ENCODE measurements at regions not wholly inside any gene's neighbourhood (a gene's known extent, or its start where the extent isn't known, plus 50 kb on each side); places are given as distances from the start of the nearest gene placed in this dataset.
A peak's percentile ranks its signal among the peaks of the same experiment; 100 is the strongest.

DNA sequence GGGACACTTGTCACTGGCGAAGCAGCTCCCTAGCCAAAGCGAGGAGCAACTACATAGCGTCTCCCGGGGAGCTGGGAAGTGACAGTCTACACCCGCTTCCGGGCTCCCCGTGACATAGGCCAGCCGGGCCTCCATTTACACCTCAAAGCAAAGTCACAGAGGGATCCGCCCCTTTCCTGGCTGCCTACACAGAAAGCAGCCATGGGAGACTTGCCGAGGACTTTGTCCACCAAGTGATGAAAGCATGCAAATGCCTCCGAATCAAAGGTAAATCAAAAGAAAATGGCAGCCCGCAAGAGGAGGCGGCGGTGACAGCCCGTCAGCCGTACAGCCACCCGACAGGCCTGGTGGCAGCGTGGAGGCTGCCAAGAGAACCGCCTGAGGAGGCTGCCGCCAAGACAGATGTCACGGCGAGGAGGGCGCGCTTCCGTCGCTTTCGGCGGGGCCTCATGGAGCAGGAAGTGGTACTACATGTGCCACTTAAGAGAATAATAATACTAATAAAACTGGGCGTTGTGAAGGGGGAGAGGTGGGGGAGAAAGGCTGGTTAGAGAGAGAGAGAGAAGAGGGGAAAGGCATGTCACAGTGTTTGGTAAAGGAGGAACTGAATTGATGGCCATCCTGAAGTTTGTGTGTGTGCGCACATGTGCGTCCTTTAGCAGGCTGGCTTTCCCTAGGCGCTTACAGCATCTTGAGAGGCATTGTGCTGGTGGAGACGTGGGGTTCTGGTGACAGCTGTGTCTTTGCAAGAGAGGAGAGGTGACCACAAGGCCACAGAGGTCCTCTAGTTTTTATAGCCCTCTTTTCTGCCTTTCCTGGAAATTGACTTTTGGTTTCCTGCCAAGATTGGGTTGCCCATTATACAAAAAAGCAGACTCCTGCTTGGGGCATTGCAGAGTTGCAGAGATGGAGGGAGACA lies 661.7 kb downstream of the VRK1 start:
- TF ChIP-seq, protein P1, sequence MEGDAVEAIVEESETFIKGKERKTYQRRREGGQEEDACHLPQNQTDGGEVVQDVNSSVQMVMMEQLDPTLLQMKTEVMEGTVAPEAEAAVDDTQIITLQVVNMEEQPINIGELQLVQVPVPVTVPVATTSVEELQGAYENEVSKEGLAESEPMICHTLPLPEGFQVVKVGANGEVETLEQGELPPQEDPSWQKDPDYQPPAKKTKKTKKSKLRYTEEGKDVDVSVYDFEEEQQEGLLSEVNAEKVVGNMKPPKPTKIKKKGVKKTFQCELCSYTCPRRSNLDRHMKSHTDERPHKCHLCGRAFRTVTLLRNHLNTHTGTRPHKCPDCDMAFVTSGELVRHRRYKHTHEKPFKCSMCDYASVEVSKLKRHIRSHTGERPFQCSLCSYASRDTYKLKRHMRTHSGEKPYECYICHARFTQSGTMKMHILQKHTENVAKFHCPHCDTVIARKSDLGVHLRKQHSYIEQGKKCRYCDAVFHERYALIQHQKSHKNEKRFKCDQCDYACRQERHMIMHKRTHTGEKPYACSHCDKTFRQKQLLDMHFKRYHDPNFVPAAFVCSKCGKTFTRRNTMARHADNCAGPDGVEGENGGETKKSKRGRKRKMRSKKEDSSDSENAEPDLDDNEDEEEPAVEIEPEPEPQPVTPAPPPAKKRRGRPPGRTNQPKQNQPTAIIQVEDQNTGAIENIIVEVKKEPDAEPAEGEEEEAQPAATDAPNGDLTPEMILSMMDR (IDR thresholded peaks at IDR 0.05), result no peak
- intact Hi-C loops (cut with DNase I; ENCODE audit: low total_unique reads), result no loop called here
- Histone ChIP-seq H3K36me3 (no peaks in the 10 kb centered on the region), H3K27me3 (peaks cover 0 to 12% of the 10 kb centered on the region in 2 donors), H3K27ac (no peak overlapping the region), H3K4me3 (peak overlapping the region; percentile 12 to 35), H3K4me1 (no peaks in the 10 kb centered on the region), H3K9me3 (peaks cover 0 to 8% (median 7%) of the 10 kb centered on the region in 3 donors)
- DNase-seq, result peak in 1 of 2 donors; percentile 25

DNA sequence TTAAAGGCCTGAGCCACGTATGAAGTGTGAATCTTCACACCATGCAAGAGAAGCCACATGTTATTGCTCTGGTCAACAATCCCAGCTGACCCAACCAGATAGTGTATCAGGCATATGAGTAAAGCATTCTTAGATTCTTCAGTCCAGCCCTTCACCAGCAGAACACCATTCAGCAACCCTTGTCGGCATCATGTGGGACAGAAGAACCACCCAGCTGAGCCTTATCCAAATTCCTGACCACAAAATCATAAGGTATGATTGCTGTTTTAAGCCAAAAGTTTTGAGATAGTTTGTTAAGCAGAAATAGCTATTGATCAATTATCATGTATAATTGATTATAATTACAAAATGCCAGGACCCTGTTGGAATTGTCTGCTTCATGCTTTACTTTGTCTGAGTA lies 664.9 kb downstream of the VRK1 start:
- no peak for DNase-seq
- H3K4me3 ChIP-seq, result no peak overlapping the region
- H3K4me1 ChIP-seq, result no peaks in the 10 kb centered on the region
- TF ChIP-seq, protein P1 (IDR thresholded peaks at IDR 0.05), result no peak
- H3K36me3 ChIP-seq, result no peaks in the 10 kb centered on the region
- peaks cover 0 to 8% (median 7%) of the 10 kb centered on the region in 3 donors for H3K9me3 ChIP-seq
- no peak overlapping the region for H3K27ac ChIP-seq
- H3K27me3 ChIP-seq, result no peaks in the 10 kb centered on the region
- intact Hi-C loops (cut with DNase I; ENCODE audit: low total_unique reads), result no loop called here

DNA sequence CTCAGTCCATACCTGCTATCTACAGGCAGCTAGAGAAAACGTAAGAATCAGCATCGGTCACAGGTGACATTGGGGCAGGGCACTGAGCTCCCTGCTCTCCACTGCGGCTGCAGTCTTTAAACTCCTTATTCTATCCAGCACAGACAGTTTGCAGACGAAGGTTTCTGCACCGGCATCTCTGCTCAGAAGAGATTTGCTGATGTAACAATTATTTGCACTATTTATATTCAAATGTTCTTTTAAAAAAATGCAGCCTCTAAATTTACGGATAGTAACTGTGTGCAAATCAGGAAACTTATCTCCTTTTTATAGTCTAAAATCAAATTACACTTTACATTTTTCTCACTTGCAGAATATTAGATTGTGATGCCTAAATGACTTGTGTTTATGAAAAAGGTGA lies 671.0 kb downstream of the VRK1 start:
- H3K36me3 ChIP-seq, result no peaks in the 10 kb centered on the region
- no peak for DNase-seq
- intact Hi-C loops (cut with DNase I; ENCODE audit: low total_unique reads), result no loop called here
- no peak overlapping the region for H3K4me3 ChIP-seq
- no peaks in the 10 kb centered on the region for H3K9me3 ChIP-seq
- no peak overlapping the region for H3K27ac ChIP-seq
- H3K27me3 ChIP-seq, result no peaks in the 10 kb centered on the region
- H3K4me1 ChIP-seq, result no peaks in the 10 kb centered on the region
- TF ChIP-seq, protein P1 (IDR thresholded peaks at IDR 0.05), result no peak

DNA sequence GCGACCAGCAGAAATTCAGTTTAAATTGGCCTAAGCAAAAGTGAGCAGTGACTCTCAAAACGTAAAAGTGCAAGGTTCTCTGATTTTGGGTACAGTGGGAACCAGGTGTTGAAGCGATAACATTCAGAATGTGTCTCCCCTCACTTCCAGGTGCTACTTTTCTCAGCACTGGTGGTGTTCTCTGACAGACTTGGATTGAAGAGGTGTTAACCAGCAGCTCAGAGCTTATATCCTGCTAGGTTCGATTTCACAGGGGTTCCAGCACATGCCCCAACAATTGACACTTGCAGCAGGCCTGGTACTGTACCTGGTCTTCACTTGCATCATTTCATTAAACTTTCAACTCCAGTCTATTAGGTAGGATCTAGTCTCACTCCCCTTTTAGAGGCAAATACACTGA lies 680.2 kb downstream of the VRK1 start:
- Histone ChIP-seq H3K36me3 (no peaks in the 10 kb centered on the region), H3K27ac (no peak overlapping the region), H3K4me3 (no peak overlapping the region), H3K27me3 (no peaks in the 10 kb centered on the region), H3K4me1 (no peaks in the 10 kb centered on the region), H3K9me3 (no peaks in the 10 kb centered on the region)
- intact Hi-C loops (cut with DNase I; ENCODE audit: low total_unique reads), result no loop called here
- TF ChIP-seq, protein P1 (IDR thresholded peaks at IDR 0.05), result no peak
- no peak for DNase-seq

DNA sequence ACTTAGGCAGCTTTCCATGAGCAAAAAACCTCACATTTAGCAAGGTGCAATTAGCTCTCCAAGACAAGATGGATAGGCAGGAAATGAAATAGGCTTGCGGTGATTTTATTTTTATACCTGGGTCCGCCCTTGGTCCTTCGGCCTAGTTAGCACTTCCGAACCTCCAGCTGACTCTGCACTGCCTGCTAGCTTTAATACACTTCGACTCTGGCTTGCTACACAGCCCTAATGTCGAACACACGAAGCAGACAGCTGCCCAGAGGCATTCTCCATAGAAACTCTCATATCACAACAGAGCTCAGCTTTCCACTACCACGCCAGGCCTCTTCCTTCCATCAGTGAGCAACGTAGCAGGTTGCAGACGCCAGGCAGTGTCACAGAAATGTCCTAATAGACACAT lies 688.0 kb downstream of the VRK1 start:
- Histone ChIP-seq H3K4me1 (no peaks in the 10 kb centered on the region), H3K27ac (no peak overlapping the region), H3K27me3 (no peaks in the 10 kb centered on the region), H3K36me3 (no peaks in the 10 kb centered on the region), H3K4me3 (no peak overlapping the region), H3K9me3 (no peaks in the 10 kb centered on the region)
- intact Hi-C loops (cut with DNase I; ENCODE audit: low total_unique reads), result no loop called here
- TF ChIP-seq, protein P1 (IDR thresholded peaks at IDR 0.05), result no peak
- no peak for DNase-seq
